Ishikawa (cell line): ENCODE measurements at regions not wholly inside any gene's neighbourhood (a gene's known extent, or its start where the extent isn't known, plus 50 kb on each side); places are given as distances from the start of the nearest gene placed in this dataset.

Experiments
- CEBPB ChIP-seq: IDR thresholded peaks from 2 replicates; pipeline ENCODE4 v1.6.1; 2012
- CREB1 ChIP-seq: IDR thresholded peaks from 2 replicates; pipeline ENCODE4 v1.6.1; 2012; ENCODE audit warnings: low read depth
- EGR1 ChIP-seq: IDR thresholded peaks from 2 replicates; pipeline ENCODE4 v1.6.1; 2012
- EP300 ChIP-seq: IDR thresholded peaks from 2 replicates; pipeline ENCODE4 v1.6.1; 2012; ENCODE audit warnings: borderline replicate concordance
- FOXM1 ChIP-seq: IDR thresholded peaks from 2 replicates; pipeline ENCODE4 v1.6.1; 2012; ENCODE audit warnings: low read depth, borderline replicate concordance
- NFIC ChIP-seq: IDR thresholded peaks from 2 replicates; pipeline ENCODE4 v1.6.1; 2012
- RAD21 ChIP-seq: IDR thresholded peaks from 2 replicates; pipeline ENCODE4 v1.6.1; 2012; ENCODE audit warnings: low read depth
- TAF1 ChIP-seq: IDR thresholded peaks from 2 replicates; pipeline ENCODE4 v1.6.1; 2012; ENCODE audit warnings: low read depth, mild to moderate bottlenecking
- TCF12 ChIP-seq: IDR thresholded peaks from 2 replicates; pipeline ENCODE4 v1.6.1; 2012; ENCODE audit warnings: low read depth
- TEAD4 ChIP-seq: IDR thresholded peaks from 2 replicates; pipeline ENCODE4 v1.6.1; 2012
- YY1 ChIP-seq: IDR thresholded peaks from 2 replicates; pipeline ENCODE4 v1.6.1; 2012; ENCODE audit warnings: low read depth
- ZBTB7A ChIP-seq: IDR thresholded peaks from 2 replicates; pipeline ENCODE4 v1.6.1; 2012; ENCODE audit warnings: low read depth
- TF ChIP-seq, protein P1 (sequence below): IDR thresholded peaks from 2 replicates; pipeline ENCODE4 v1.6.1; 2012
- TF ChIP-seq, protein P2 (sequence below): IDR thresholded peaks from 2 replicates; pipeline ENCODE4 v1.6.1; 2012; ENCODE audit warnings: low read depth, mild to moderate bottlenecking
- TF ChIP-seq, protein P3 (sequence below): IDR thresholded peaks from 2 replicates; pipeline ENCODE4 v1.6.1; 2012

DNA sequence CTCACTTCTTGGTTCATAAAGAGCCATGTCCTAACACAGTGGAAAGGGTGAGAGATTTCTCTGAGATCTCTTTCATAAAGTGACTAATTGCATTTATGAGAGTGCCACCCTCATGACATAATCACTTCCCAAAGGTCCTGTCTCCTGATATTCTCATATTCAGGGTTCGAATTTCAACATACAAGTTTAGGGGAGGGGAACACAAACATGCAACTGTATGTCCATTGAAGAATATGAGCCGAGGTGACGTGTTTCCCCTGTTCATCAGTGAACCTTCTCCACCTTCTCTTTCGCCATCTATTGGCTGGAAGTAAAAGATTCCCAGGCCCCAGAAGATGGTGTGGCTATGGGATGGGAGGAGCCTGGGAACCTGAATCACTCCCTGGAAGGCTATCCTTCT is 354.2 kb upstream of the ATP2B1 start:
- TF ChIP-seq FOXM1 (no peak), RAD21 (peak; percentile 6; the same call in 1 of the 2 replicates)

DNA sequence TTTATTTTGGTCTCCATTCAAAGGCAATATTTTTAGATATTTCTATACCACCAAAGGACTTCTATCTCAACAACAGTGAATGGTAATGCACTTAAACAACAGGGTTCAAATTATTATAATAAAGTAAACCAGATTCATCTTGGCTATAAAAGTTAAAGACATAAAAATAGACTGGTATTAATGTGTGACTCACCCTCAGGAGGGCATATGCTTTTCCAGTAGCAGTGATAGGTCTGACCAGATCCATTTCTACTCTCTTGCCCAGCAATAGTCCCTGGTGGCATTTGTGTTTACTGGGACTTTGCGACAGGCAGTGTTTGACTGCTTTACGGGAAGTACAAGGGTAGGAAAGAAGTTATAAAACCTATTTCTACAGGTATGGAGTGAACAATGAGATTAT is 353.2 kb upstream of the ATP2B1 start:
- TF ChIP-seq NFIC (no peak), CREB1 (no peak), YY1 (no peak), TCF12 (no peak), EP300 (no peak), TEAD4 (no peak), ZBTB7A (no peak), FOXM1 (no peak), RAD21 (no peak), EGR1 (no peak), CEBPB (no peak), TAF1 (no peak)
- TF ChIP-seq, protein P1, sequence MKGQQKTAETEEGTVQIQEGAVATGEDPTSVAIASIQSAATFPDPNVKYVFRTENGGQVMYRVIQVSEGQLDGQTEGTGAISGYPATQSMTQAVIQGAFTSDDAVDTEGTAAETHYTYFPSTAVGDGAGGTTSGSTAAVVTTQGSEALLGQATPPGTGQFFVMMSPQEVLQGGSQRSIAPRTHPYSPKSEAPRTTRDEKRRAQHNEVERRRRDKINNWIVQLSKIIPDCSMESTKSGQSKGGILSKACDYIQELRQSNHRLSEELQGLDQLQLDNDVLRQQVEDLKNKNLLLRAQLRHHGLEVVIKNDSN = no peak
- TF ChIP-seq, protein P2, sequence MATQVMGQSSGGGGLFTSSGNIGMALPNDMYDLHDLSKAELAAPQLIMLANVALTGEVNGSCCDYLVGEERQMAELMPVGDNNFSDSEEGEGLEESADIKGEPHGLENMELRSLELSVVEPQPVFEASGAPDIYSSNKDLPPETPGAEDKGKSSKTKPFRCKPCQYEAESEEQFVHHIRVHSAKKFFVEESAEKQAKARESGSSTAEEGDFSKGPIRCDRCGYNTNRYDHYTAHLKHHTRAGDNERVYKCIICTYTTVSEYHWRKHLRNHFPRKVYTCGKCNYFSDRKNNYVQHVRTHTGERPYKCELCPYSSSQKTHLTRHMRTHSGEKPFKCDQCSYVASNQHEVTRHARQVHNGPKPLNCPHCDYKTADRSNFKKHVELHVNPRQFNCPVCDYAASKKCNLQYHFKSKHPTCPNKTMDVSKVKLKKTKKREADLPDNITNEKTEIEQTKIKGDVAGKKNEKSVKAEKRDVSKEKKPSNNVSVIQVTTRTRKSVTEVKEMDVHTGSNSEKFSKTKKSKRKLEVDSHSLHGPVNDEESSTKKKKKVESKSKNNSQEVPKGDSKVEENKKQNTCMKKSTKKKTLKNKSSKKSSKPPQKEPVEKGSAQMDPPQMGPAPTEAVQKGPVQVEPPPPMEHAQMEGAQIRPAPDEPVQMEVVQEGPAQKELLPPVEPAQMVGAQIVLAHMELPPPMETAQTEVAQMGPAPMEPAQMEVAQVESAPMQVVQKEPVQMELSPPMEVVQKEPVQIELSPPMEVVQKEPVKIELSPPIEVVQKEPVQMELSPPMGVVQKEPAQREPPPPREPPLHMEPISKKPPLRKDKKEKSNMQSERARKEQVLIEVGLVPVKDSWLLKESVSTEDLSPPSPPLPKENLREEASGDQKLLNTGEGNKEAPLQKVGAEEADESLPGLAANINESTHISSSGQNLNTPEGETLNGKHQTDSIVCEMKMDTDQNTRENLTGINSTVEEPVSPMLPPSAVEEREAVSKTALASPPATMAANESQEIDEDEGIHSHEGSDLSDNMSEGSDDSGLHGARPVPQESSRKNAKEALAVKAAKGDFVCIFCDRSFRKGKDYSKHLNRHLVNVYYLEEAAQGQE = no peak
- TF ChIP-seq, protein P3, sequence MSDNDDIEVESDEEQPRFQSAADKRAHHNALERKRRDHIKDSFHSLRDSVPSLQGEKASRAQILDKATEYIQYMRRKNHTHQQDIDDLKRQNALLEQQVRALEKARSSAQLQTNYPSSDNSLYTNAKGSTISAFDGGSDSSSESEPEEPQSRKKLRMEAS = no peak

DNA sequence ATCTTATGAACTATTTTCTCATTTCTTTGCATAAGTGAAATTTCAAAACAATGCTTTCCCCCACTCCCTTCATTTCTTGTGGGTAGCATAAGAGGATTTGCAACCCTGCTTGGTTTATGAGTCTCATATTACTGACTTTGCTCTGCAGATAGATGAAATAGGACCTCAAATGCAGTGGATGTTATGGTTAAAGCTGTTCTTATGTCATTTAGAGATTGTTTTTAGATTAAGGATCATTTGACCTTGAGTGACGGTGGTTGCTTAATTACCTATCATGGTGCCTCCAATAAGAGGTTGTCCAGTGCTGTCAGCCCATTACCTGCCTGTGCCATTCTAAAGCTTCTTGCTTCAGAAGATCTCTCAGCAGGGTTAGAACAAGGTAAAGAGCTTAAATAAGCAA is 351.4 kb upstream of the ATP2B1 start:
- TF ChIP-seq CEBPB (no peak), RAD21 (no peak), EP300 (no peak), NFIC (no peak), CREB1 (no peak), ZBTB7A (no peak), TAF1 (no peak), YY1 (no peak), FOXM1 (no peak), EGR1 (no peak), TCF12 (no peak), TEAD4 (no peak)
- TF ChIP-seq, protein P3 = no peak
- TF ChIP-seq, protein P2 = no peak
- TF ChIP-seq, protein P1 = no peak

DNA sequence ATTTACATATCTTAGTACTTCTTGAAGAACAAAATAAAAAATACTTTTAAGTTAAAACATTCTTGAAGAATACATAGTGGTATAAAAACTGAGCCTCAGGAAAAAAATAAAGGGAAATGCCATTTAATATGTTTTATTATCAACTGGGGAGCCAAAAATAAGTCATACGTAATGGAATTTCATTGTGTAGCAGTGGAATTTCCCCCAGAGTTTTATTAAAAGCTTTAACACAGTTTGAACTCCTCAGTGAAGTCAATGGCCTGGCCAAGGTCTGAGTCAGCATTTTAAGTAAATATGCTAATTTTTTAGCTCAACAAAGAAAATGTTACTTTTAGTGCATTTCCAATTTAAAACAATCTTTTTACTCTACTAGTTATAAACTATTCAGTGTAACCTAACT is 350.1 kb upstream of the ATP2B1 start:
- TF ChIP-seq RAD21 (no peak), TCF12 (no peak), CREB1 (no peak), EGR1 (no peak), NFIC (no peak), TEAD4 (no peak), ZBTB7A (no peak), TAF1 (no peak), CEBPB (no peak), EP300 (no peak), YY1 (no peak), FOXM1 (no peak)
- TF ChIP-seq, protein P3 = no peak
- TF ChIP-seq, protein P2 = no peak
- TF ChIP-seq, protein P1 = no peak
